ENCODE measurements at regions not wholly inside any gene's neighbourhood (a gene's known extent, or its start where the extent isn't known, plus 50 kb on each side); places are given as distances from the start of the nearest gene placed in this dataset.

DNA sequence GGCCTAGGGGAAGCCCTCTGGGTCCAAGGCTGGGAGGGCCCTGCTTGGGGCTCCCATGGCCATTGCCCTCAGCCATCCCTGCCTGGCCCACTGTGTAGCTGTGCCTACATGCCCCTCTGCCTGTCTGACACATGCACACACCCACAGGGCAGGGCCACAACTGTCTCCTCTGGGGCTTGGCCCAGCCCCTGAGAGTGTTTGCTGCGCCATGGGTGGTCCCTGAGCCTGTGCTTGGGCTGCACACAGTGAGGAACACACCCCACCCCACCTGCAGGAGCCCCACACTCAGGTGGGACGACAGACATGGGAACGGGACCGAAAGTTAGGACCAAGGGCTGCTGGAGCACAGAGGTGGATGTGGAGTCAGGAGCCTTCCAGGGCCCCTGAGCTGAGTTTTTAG is 489.5 kb downstream of the TBC1D22A start:
- DNase-seq: no peak
- Histone ChIP-seq H3K79me2 (ENCODE audit: low read length) (no peaks in the 10 kb centered on the region), H3K27me3 (replicated peaks; ENCODE audit: insufficient read depth, low read length) (peaks cover 16% of the 10 kb centered on the region; the same call in 1 of the 2 replicates), H3F3A (ENCODE audit: insufficient read depth, low read length) (no peaks in the 10 kb centered on the region), H3K9me3 (replicated peaks; ENCODE audit: insufficient read depth, low read length) (no peaks in the 10 kb centered on the region), H3K27ac (ENCODE audit: low read length) (no peak overlapping the region), H3K9ac (ENCODE audit: low read length) (no peak overlapping the region), H3K36me3 (replicated peaks; ENCODE audit: insufficient read depth, low read length) (no peaks in the 10 kb centered on the region), H3K4me2 (ENCODE audit: low read depth, low read length) (no peak overlapping the region), H3K9me2 (replicated peaks; ENCODE audit: insufficient read depth, low read length) (no peaks in the 10 kb centered on the region), H3K4me3 (ENCODE audit: low read length) (no peak overlapping the region), H3K4me1 (ENCODE audit: low read length) (no peaks in the 10 kb centered on the region), H2AFZ (ENCODE audit: low read length) (no peak overlapping the region), H4K20me1 (ENCODE audit: insufficient read depth, low read length) (no peaks in the 10 kb centered on the region)
- TF ChIP-seq EZH2 (optimal IDR thresholded peaks at IDR 0.05; ENCODE audit: low read depth, low read length) (no peak), EZH2phosphoT487 (IDR thresholded peaks at IDR 0.05; ENCODE audit: low read length) (no peak), CTCF (IDR thresholded peaks at IDR 0.05; ENCODE audit: low read length) (no peak)

DNA sequence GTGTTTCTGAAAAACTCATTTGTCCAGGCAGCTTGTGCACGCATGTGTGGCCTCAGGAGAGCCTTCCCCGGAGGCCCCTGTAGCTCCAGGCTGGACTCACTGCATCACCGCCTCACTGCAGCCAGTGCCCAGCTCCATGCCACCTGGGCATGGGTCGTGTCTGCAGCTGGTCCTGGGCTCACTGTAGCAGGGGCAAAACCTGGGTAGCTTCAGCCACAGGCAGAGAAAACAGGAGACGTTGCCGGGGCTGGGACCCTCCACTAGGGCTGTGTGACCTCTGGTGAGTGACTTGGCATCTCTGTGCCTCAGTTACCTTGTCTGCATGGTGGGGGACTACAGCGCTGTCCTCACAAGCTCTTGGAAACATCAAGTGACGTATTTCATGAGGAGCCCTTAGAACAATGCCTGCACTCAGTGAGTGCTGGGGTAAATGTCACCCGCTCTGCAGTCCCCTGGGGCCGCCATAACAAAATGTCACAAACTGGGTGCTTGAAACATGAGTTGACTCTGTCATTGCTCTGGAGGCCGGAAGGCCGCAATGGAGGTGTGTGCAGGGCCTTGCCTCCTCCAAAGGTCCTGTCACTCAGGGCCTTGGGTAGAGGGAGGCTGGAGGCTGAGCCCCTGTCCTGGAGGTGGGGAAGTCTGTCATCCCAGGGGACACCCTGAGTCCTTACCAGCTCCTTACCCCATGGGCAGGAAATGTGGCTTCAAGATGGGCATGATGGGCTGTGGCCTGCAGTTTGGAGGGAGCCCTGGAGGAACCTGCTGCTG is 488.7 kb downstream of the TBC1D22A start:
- no peak for DNase-seq
- H2AFZ ChIP-seq (ENCODE audit: low read length): no peak overlapping the region
- H3K27ac ChIP-seq (ENCODE audit: low read length): no peak overlapping the region
- no peaks in the 10 kb centered on the region for H3K4me1 ChIP-seq (ENCODE audit: low read length)
- H3K4me2 ChIP-seq (ENCODE audit: low read depth, low read length): no peak overlapping the region
- peaks cover 19% of the 10 kb centered on the region; the same call in 1 of the 2 replicates for H3K27me3 ChIP-seq (replicated peaks; ENCODE audit: insufficient read depth, low read length)
- H3F3A ChIP-seq (ENCODE audit: insufficient read depth, low read length): no peaks in the 10 kb centered on the region
- H3K9ac ChIP-seq (ENCODE audit: low read length): no peak overlapping the region
- no peaks in the 10 kb centered on the region for H3K9me2 ChIP-seq (replicated peaks; ENCODE audit: insufficient read depth, low read length)
- H3K79me2 ChIP-seq (ENCODE audit: low read length): no peaks in the 10 kb centered on the region
- H4K20me1 ChIP-seq (ENCODE audit: insufficient read depth, low read length): no peaks in the 10 kb centered on the region
- H3K9me3 ChIP-seq (replicated peaks; ENCODE audit: insufficient read depth, low read length): no peaks in the 10 kb centered on the region
- no peak overlapping the region for H3K4me3 ChIP-seq (ENCODE audit: low read length)
- H3K36me3 ChIP-seq (replicated peaks; ENCODE audit: insufficient read depth, low read length): no peaks in the 10 kb centered on the region
- no peak for TF ChIP-seq EZH2phosphoT487 (IDR thresholded peaks at IDR 0.05; ENCODE audit: low read length)
- no peak for TF ChIP-seq CTCF (IDR thresholded peaks at IDR 0.05; ENCODE audit: low read length)
- TF ChIP-seq EZH2 (optimal IDR thresholded peaks at IDR 0.05; ENCODE audit: low read depth, low read length): no peak

DNA sequence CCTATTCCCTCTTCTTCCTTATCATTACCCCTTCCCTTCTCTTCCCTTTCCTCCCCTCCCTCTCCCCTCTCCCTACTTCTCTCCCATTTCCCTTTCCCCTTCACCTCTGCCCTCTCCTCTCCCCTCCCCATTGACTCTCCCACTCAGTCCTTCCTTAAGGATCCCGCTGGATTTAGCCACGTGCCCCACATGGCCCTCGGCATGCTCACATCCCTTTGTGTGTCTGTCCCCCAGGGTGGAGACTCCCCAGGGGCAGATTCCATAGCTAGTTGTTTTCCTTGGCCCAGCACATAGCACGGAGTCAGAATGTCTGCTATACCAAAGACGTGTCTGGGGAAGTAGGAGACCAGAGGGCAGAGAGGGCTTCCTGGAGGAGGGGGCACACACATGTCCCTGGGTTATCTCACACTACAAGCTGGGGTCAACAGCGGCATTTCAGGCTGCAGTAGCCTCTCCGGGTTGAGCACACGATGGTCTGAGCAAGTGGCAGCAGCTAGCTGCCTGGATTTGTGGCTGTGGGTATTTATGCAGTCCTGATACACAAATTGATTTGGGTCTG is 487.0 kb downstream of the TBC1D22A start:
- peaks cover 19% of the 10 kb centered on the region; the same call in 1 of the 2 replicates for H3K27me3 ChIP-seq (replicated peaks; ENCODE audit: insufficient read depth, low read length)

More for the DNA sequence above, 487.0 kb downstream of the TBC1D22A start:
- no peaks in the 10 kb centered on the region for H3K79me2 ChIP-seq (ENCODE audit: low read length)
- no peak overlapping the region for H3K4me3 ChIP-seq (ENCODE audit: low read length)
- H2AFZ ChIP-seq (ENCODE audit: low read length): no peak overlapping the region
- H3K9me2 ChIP-seq (replicated peaks; ENCODE audit: insufficient read depth, low read length): no peaks in the 10 kb centered on the region
- TF ChIP-seq CTCF (IDR thresholded peaks at IDR 0.05; ENCODE audit: low read length) (no peak), EZH2 (optimal IDR thresholded peaks at IDR 0.05; ENCODE audit: low read depth, low read length) (no peak), EZH2phosphoT487 (IDR thresholded peaks at IDR 0.05; ENCODE audit: low read length) (no peak)
- DNase-seq: no peak
- H3K27ac ChIP-seq (ENCODE audit: low read length): no peak overlapping the region
- no peak overlapping the region for H3K4me2 ChIP-seq (ENCODE audit: low read depth, low read length)
- no peaks in the 10 kb centered on the region for H3K9me3 ChIP-seq (replicated peaks; ENCODE audit: insufficient read depth, low read length)
- H3K4me1 ChIP-seq (ENCODE audit: low read length): no peaks in the 10 kb centered on the region
- no peaks in the 10 kb centered on the region for H4K20me1 ChIP-seq (ENCODE audit: insufficient read depth, low read length)
- no peaks in the 10 kb centered on the region for H3F3A ChIP-seq (ENCODE audit: insufficient read depth, low read length)
- H3K9ac ChIP-seq (ENCODE audit: low read length): no peak overlapping the region
- no peaks in the 10 kb centered on the region for H3K36me3 ChIP-seq (replicated peaks; ENCODE audit: insufficient read depth, low read length)

Data from MM.1S (cell line).